Lower leg skin (tissue), 4 donors: ENCODE measurements at regions not wholly inside any gene's neighbourhood (a gene's known extent, or its start where the extent isn't known, plus 50 kb on each side); places are given as distances from the start of the nearest gene placed in this dataset.

Experiments used
- DNase-seq, 2 donors: peaks; one replicate each; pipeline ENCODE4 v3.0.0-alpha.2; 2019; ENCODE audit warnings: low spot score in 2 of 2
- H3K4me3 ChIP-seq: fragments of 200-600 bp; sonication (generic); 2 replicates; pipeline ENCODE4 v1.5.1; 2017; ENCODE audit warnings: mild to moderate bottlenecking, low read depth; ENCODE audit not compliant: poor library complexity, severe bottlenecking
- POLR2A ChIP-seq, 2 donors: fragments of 450-650 bp; IDR thresholded peaks; one replicate each; pipeline ENCODE4 v1.6.1; 2016 to 2017; ENCODE audit warnings: antibody characterized with exemption in 2 of 2, mild to moderate bottlenecking in 1 of 2, moderate library complexity in 1 of 2
- WGBS, 2 donors: methylation state at CpG; one replicate each; pipeline ENCODE4 v1.1.5; 2018; 5-methylcytosine and 5-hydroxymethylcytosine counted together
- intact Hi-C: fragments of 100-400 bp; cut with DNase I; formaldehyde crosslinking; loops from one replicate; pipeline ENCODE4 v1.15.0; 2023; ENCODE audit warnings: low total_unique reads
- TF ChIP-seq, protein P1 (sequence below), 3 donors: fragments of 450-650 bp; IDR thresholded peaks; one replicate each; pipeline ENCODE4 v1.5.1; 2016; ENCODE audit warnings: antibody characterized with exemption in 3 of 3, mild to moderate bottlenecking in 3 of 3, moderate library complexity in 2 of 3

DNA sequence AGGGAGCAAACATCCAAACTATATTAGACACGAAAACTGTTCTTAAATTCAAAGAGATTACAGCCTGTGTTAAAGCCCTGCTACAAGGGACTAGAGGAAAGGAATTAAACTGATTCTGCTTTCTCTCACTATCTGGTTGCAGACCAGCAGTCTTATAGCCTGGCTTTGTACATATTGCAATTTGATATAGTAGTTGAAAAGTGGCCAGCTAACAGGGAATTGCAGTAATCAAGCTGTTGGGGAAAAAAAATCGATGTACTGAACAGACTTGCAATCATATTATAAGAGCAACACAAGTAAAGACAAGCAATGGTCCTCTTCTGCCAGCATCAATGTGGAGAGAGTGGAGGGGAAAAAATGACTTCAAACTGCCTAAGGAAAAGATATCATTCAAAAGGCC is 364.4 kb upstream of the EPHA5 start:
- no peak overlapping the region for H3K4me3 ChIP-seq
- 10 to 13% methylated on average over 2 of the region's 2 CpGs for WGBS, 2 donors
- intact Hi-C loops, result no loop called here
- TF ChIP-seq, protein P1, sequence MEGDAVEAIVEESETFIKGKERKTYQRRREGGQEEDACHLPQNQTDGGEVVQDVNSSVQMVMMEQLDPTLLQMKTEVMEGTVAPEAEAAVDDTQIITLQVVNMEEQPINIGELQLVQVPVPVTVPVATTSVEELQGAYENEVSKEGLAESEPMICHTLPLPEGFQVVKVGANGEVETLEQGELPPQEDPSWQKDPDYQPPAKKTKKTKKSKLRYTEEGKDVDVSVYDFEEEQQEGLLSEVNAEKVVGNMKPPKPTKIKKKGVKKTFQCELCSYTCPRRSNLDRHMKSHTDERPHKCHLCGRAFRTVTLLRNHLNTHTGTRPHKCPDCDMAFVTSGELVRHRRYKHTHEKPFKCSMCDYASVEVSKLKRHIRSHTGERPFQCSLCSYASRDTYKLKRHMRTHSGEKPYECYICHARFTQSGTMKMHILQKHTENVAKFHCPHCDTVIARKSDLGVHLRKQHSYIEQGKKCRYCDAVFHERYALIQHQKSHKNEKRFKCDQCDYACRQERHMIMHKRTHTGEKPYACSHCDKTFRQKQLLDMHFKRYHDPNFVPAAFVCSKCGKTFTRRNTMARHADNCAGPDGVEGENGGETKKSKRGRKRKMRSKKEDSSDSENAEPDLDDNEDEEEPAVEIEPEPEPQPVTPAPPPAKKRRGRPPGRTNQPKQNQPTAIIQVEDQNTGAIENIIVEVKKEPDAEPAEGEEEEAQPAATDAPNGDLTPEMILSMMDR (IDR thresholded peaks at IDR 0.05), result no peak
- no peak for TF ChIP-seq POLR2A (IDR thresholded peaks at IDR 0.05)
- no peak for DNase-seq

DNA sequence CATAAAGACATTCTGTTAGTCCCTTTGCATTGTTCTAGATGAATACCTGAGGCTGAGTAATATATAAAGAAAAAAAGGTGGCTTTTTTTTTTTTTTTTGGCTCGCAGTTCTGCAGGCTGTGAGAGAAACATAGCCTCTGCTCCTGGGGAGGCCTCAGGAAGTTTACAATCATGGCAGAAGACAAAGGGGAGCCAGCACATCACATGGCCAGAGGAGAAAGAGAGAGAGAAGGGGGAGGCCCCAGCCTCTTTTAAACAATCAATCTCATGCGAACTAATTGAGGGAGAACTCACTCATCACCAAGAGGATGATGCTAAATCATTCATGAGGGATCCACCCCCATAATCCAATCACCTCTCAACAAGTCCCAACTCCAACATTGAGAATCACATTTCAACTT is 364.0 kb upstream of the EPHA5 start:
- DNase-seq, result no peak
- intact Hi-C loops, result no loop called here
- no peak overlapping the region for H3K4me3 ChIP-seq
- 37 to 43% methylated on average over 2 of the region's 2 CpGs for WGBS, 2 donors
- TF ChIP-seq POLR2A (IDR thresholded peaks at IDR 0.05), result no peak
- TF ChIP-seq, protein P1 (IDR thresholded peaks at IDR 0.05), result no peak

DNA sequence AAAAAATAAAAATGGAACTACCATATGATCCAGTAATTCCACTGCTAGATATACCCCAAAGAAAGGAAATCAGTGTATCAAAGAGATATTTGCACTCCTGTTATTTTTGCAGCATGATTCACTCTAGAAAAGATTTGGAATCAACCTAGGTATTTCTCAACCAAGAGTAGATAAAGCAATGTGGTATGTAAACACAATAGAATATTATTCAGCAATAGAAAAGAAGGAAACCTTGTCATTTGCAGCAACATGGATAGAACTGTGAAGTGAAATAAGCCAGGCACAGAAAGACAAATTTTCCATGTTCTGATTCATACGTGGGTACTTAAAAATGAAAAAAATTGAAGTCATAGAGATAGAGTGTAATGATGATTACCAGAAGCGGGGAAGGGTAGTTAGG is 362.3 kb upstream of the EPHA5 start:
- intact Hi-C loops, result no loop called here
- TF ChIP-seq, protein P1 (IDR thresholded peaks at IDR 0.05), result no peak
- no peak for TF ChIP-seq POLR2A (IDR thresholded peaks at IDR 0.05)
- WGBS, 2 donors, result 59 to 89% methylated on average over 2 of the region's 2 CpGs
- no peak for DNase-seq
- no peak overlapping the region for H3K4me3 ChIP-seq

DNA sequence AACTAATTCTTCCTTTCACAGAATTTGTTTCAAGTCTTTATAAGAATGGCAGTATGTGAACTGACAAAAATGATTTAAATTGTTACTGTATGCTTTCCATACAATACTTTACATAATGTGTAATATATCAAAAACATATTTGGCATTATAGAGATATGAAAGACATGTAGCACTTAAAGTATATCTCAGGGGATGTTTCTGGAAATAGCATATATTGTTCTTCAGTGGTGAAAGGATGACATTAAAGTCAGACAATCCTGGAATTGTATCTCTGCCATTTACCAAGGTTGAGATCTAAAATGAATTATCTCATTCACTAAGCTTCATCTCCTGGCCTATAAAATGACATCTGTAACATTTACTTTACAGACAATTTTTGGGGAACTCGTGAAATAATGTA is 358.4 kb upstream of the EPHA5 start:
- intact Hi-C loops, result no loop called here
- no peak for TF ChIP-seq POLR2A (IDR thresholded peaks at IDR 0.05)
- TF ChIP-seq, protein P1 (IDR thresholded peaks at IDR 0.05), result no peak
- no peak overlapping the region for H3K4me3 ChIP-seq
- WGBS, 2 donors, result 61 to 68% methylated on average over 1 of the region's 1 CpG
- DNase-seq, result no peak

DNA sequence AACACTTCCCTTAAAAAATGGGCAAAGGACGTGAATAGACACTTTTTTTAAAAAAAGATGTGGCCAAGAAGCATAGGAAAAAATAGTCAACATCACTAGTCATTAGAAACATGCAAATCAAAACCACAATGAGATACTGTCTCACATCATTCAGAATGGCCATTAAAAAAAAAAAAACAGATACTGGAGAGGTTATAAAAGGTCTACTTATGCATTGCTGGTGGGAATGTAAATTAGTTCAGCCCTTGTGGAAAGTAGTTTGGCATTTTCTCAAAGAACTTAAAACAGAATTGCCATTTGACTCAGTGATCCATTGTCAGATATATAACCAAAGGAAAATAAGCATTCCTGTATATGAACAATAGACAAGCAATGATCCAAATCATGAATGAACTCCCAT is 352.8 kb upstream of the EPHA5 start:
- intact Hi-C loops, result no loop called here
- TF ChIP-seq POLR2A (IDR thresholded peaks at IDR 0.05), result no peak
- TF ChIP-seq, protein P1 (IDR thresholded peaks at IDR 0.05), result no peak
- 49 to 53% methylated on average over 1 of the region's 1 CpG for WGBS, 2 donors

DNA sequence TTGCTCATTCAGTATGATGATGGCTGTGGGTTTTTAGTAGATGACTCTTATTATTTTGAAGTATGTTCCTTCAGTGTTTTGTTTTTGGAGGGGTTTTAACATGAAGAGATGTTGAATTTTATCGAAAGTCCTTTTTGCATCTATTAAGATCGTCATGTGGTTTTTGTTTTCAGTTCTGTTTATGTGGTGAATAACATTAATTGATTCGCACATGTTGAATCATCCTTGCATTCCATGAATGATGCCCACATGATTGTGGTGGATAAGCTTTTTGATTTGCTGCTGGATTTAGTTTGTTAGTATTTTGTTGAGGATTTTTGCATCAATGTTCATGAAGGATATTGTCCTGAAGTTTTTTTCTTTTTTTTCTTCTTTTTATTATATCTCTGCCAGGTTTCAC is 347.4 kb upstream of the EPHA5 start:
- TF ChIP-seq, protein P1 (IDR thresholded peaks at IDR 0.05), result no peak
- TF ChIP-seq POLR2A (IDR thresholded peaks at IDR 0.05), result no peak
- intact Hi-C loops, result no loop called here
- DNase-seq, result no peak
- H3K4me3 ChIP-seq, result no peak overlapping the region
- WGBS, 2 donors, result 86 to 91% methylated on average over 3 of the region's 3 CpGs

More for the DNA sequence above, 352.8 kb upstream of the EPHA5 start:
- DNase-seq, result no peak
- no peak overlapping the region for H3K4me3 ChIP-seq
